ENCODE measurements at regions not wholly inside any gene's neighbourhood (a gene's known extent, or its start where the extent isn't known, plus 50 kb on each side); places are given as distances from the start of the nearest gene placed in this dataset.
A peak's percentile ranks its signal among the peaks of the same experiment; 100 is the strongest.

- H3K4me3 ChIP-seq (ENCODE audit: low read depth, low read length): no peak overlapping the region
- no peak for DNase-seq (ENCODE audit: low read depth)
- TF ChIP-seq CTCF (conservative IDR thresholded peaks at IDR 0.05; ENCODE audit: low read depth, low read length): no peak
Observed at GRCh38 chrX:96382018-96382417, 302.6 kb upstream of the DIAPH2 start.

- no peak for DNase-seq (ENCODE audit: low read depth)
- H3K4me3 ChIP-seq (ENCODE audit: low read depth, low read length): no peak overlapping the region
- TF ChIP-seq CTCF (conservative IDR thresholded peaks at IDR 0.05; ENCODE audit: low read depth, low read length): no peak
Observed at GRCh38 chrX:96383428-96383827, 301.2 kb upstream of the DIAPH2 start.

DNA sequence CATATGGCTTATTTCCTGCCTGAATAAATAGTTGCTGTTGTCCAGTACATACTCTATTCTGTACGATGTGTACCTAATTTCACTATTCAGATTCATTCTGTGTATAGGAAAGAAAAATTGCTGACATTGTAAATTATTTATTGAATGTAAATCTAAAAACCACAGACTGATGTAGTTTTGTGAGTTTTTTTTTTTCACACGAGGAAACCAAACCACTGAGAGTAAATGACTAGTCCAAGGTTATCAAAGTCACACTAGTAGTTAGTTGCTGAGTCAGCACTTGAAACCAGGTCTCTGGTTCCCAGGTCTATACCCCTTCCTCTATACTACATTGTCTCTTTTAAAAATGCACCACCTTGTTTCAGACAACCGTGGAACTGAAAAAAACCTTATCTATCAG is 298.3 kb upstream of the DIAPH2 start:
- DNase-seq (ENCODE audit: low read depth): no peak
- no peak overlapping the region for H3K4me3 ChIP-seq (ENCODE audit: low read depth, low read length)
- no peak for TF ChIP-seq CTCF (conservative IDR thresholded peaks at IDR 0.05; ENCODE audit: low read depth, low read length)

- TF ChIP-seq CTCF (conservative IDR thresholded peaks at IDR 0.05; ENCODE audit: low read depth, low read length): no peak
- H3K4me3 ChIP-seq (ENCODE audit: low read depth, low read length): no peak overlapping the region
- peak; percentile 46 for DNase-seq (ENCODE audit: low read depth)
Observed at GRCh38 chrX:96386981-96387380, 297.7 kb upstream of the DIAPH2 start.

DNA sequence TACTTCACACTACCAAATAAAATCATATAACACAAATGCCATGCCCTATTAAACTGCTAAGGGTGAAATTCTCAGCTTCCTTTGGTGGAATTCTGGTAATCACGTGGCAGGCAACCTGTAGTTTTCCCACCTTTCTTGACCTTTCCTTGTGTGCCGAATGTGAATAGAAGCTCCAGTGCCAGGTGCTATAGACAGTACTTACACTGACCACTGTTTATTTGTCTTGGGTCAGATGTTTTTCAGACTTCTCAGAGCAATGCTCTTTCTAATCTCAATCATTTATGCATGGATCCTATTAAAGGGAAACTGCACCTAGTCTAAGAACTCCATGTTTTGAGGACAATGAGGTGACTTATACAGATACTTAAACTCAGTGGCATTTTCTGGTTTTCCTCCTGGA is 296.8 kb upstream of the DIAPH2 start:
- H3K4me3 ChIP-seq (ENCODE audit: low read depth, low read length): no peak overlapping the region
- DNase-seq (ENCODE audit: low read depth): no peak
- no peak for TF ChIP-seq CTCF (conservative IDR thresholded peaks at IDR 0.05; ENCODE audit: low read depth, low read length)

- no peak for DNase-seq (ENCODE audit: low read depth)
- no peak overlapping the region for H3K4me3 ChIP-seq (ENCODE audit: low read depth, low read length)
- TF ChIP-seq CTCF (conservative IDR thresholded peaks at IDR 0.05; ENCODE audit: low read depth, low read length): no peak
Observed at GRCh38 chrX:96389281-96390047, 295.2 kb upstream of the DIAPH2 start.

GRCh38 chrX:96394598-96394997 is 290.0 kb upstream of the DIAPH2 start:
- no peak overlapping the region for H3K4me3 ChIP-seq (ENCODE audit: low read depth, low read length)
- TF ChIP-seq CTCF (conservative IDR thresholded peaks at IDR 0.05; ENCODE audit: low read depth, low read length): no peak
- DNase-seq (ENCODE audit: low read depth): no peak
